ENCODE measurements at regions not wholly inside any gene's neighbourhood (a gene's known extent, or its start where the extent isn't known, plus 50 kb on each side); places are given as distances from the start of the nearest gene placed in this dataset.

DNA sequence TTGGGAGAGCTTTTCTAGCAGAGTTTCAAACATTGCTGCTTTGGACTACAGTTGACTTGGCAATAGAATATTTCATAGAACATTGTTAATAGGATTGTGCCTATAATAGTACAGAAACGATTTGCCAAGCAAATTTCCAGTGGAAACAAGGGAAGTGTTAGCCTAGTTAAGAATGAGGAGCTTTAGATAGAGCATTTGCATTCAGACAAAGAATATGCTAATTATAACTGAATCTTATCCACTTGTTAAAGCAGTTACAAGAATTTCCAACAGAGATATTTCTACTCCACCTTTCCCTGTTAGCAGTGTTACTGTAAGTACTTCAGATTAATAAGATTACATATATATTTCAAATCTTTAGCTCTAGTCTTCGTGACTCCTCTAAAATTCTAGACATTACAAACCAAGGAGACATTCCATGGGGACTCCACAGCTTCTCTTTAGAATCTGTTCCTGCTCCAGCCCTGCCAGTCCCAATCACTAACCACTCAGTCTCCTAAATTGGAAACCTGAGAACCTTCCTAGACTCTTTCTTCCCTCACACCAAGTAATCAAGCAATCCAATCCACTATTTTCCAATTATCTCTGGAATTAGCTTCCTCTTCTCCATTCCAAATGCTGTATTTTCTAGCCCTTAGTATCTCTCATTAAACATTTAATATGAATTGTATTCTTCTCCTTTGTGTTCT, 141.8 kb upstream of the PBX1 start:
- Histone ChIP-seq H3K4me3 (ENCODE audit: low read length) (no peak overlapping the region), H3K36me3 (ENCODE audit: insufficient read depth, low read length) (no peaks in the 10 kb centered on the region), H3K9me2 (ENCODE audit: insufficient read depth, low read length) (no peaks in the 10 kb centered on the region), H3K9ac (ENCODE audit: low read length) (no peak overlapping the region), H4K20me1 (ENCODE audit: insufficient read depth) (no peaks in the 10 kb centered on the region), H3K9me3 (ENCODE audit: low read length) (no peaks in the 10 kb centered on the region), H3K27me3 (ENCODE audit: insufficient read depth, low read depth, low read length) (no peaks in the 10 kb centered on the region), H2AFZ (ENCODE audit: low read depth, low read length) (no peak overlapping the region), H3K79me2 (replicated peaks; ENCODE audit: insufficient read depth, low read length) (no peaks in the 10 kb centered on the region), H3K4me2 (ENCODE audit: low read length) (no peak overlapping the region), H3F3A (ENCODE audit: insufficient read depth, low read length, poor library complexity, severe bottlenecking) (no peaks in the 10 kb centered on the region), H3K27ac (ENCODE audit: low read length) (no peak overlapping the region)
- TF ChIP-seq SMC3 (conservative IDR thresholded peaks at IDR 0.05; ENCODE audit: poor library complexity): no peak
- no peak for TF ChIP-seq MXI1 (conservative IDR thresholded peaks at IDR 0.05; ENCODE audit: poor library complexity, severe bottlenecking)
- TF ChIP-seq, protein P1, sequence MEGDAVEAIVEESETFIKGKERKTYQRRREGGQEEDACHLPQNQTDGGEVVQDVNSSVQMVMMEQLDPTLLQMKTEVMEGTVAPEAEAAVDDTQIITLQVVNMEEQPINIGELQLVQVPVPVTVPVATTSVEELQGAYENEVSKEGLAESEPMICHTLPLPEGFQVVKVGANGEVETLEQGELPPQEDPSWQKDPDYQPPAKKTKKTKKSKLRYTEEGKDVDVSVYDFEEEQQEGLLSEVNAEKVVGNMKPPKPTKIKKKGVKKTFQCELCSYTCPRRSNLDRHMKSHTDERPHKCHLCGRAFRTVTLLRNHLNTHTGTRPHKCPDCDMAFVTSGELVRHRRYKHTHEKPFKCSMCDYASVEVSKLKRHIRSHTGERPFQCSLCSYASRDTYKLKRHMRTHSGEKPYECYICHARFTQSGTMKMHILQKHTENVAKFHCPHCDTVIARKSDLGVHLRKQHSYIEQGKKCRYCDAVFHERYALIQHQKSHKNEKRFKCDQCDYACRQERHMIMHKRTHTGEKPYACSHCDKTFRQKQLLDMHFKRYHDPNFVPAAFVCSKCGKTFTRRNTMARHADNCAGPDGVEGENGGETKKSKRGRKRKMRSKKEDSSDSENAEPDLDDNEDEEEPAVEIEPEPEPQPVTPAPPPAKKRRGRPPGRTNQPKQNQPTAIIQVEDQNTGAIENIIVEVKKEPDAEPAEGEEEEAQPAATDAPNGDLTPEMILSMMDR (IDR thresholded peaks at IDR 0.05; ENCODE audit: poor library complexity, severe bottlenecking): no peak
- no peak for TF ChIP-seq RAD21 (conservative IDR thresholded peaks at IDR 0.05)
- TF ChIP-seq TAF1 (IDR thresholded peaks at IDR 0.05; ENCODE audit: low read depth): no peak
- no peak for TF ChIP-seq EP300 (conservative IDR thresholded peaks at IDR 0.05; ENCODE audit: poor library complexity, severe bottlenecking)
- TF ChIP-seq, protein P2, sequence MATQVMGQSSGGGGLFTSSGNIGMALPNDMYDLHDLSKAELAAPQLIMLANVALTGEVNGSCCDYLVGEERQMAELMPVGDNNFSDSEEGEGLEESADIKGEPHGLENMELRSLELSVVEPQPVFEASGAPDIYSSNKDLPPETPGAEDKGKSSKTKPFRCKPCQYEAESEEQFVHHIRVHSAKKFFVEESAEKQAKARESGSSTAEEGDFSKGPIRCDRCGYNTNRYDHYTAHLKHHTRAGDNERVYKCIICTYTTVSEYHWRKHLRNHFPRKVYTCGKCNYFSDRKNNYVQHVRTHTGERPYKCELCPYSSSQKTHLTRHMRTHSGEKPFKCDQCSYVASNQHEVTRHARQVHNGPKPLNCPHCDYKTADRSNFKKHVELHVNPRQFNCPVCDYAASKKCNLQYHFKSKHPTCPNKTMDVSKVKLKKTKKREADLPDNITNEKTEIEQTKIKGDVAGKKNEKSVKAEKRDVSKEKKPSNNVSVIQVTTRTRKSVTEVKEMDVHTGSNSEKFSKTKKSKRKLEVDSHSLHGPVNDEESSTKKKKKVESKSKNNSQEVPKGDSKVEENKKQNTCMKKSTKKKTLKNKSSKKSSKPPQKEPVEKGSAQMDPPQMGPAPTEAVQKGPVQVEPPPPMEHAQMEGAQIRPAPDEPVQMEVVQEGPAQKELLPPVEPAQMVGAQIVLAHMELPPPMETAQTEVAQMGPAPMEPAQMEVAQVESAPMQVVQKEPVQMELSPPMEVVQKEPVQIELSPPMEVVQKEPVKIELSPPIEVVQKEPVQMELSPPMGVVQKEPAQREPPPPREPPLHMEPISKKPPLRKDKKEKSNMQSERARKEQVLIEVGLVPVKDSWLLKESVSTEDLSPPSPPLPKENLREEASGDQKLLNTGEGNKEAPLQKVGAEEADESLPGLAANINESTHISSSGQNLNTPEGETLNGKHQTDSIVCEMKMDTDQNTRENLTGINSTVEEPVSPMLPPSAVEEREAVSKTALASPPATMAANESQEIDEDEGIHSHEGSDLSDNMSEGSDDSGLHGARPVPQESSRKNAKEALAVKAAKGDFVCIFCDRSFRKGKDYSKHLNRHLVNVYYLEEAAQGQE (IDR thresholded peaks at IDR 0.05; ENCODE audit: borderline replicate concordance): no peak
- no peak for TF ChIP-seq EZH2 (IDR thresholded peaks at IDR 0.05; ENCODE audit: borderline replicate concordance, insufficient read depth, low read length, poor library complexity, severe bottlenecking)
- no peak for TF ChIP-seq POLR2AphosphoS5 (IDR thresholded peaks at IDR 0.05)

DNA sequence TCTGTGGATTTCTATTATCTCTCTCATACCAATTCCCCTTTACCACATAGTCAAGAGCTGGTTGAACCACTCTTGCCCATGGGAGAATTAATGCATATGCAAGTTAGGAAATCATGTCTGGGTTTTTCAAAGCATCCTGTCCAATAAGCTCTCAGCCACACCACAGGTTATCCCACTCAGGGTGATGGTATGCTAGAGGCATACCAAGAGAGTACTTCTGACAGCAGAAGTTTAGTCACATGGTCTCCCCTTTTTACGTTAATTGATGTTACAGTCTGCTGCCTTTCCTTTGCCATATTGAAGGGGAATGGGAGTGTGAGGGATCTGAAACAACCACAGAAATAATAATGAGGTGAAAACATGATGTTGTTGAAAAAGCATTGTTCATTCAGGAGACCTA, 135.8 kb upstream of the PBX1 start:
- no peak overlapping the region for H3K4me2 ChIP-seq (ENCODE audit: low read length)

More for the DNA sequence above, 135.8 kb upstream of the PBX1 start:
- H3K4me3 ChIP-seq (ENCODE audit: low read length): no peak overlapping the region
- H3K9ac ChIP-seq (ENCODE audit: low read length): no peak overlapping the region
- H3F3A ChIP-seq (ENCODE audit: insufficient read depth, low read length, poor library complexity, severe bottlenecking): no peaks in the 10 kb centered on the region
- no peak overlapping the region for H2AFZ ChIP-seq (ENCODE audit: low read depth, low read length)
- H4K20me1 ChIP-seq (ENCODE audit: insufficient read depth): no peaks in the 10 kb centered on the region
- H3K9me3 ChIP-seq (ENCODE audit: low read length): no peaks in the 10 kb centered on the region
- no peaks in the 10 kb centered on the region for H3K9me2 ChIP-seq (ENCODE audit: insufficient read depth, low read length)
- no peaks in the 10 kb centered on the region for H3K27me3 ChIP-seq (ENCODE audit: insufficient read depth, low read depth, low read length)
- H3K27ac ChIP-seq (ENCODE audit: low read length): no peak overlapping the region
- H3K79me2 ChIP-seq (replicated peaks; ENCODE audit: insufficient read depth, low read length): no peaks in the 10 kb centered on the region
- H3K36me3 ChIP-seq (ENCODE audit: insufficient read depth, low read length): no peaks in the 10 kb centered on the region
- no peak for TF ChIP-seq EP300 (conservative IDR thresholded peaks at IDR 0.05; ENCODE audit: poor library complexity, severe bottlenecking)
- no peak for TF ChIP-seq EZH2 (IDR thresholded peaks at IDR 0.05; ENCODE audit: borderline replicate concordance, insufficient read depth, low read length, poor library complexity, severe bottlenecking)
- no peak for TF ChIP-seq TAF1 (IDR thresholded peaks at IDR 0.05; ENCODE audit: low read depth)
- TF ChIP-seq, protein P2 (IDR thresholded peaks at IDR 0.05; ENCODE audit: borderline replicate concordance): no peak
- TF ChIP-seq SMC3 (conservative IDR thresholded peaks at IDR 0.05; ENCODE audit: poor library complexity): no peak
- TF ChIP-seq RAD21 (conservative IDR thresholded peaks at IDR 0.05): no peak
- TF ChIP-seq POLR2AphosphoS5 (IDR thresholded peaks at IDR 0.05): no peak
- TF ChIP-seq, protein P1 (IDR thresholded peaks at IDR 0.05; ENCODE audit: poor library complexity, severe bottlenecking): no peak
- no peak for TF ChIP-seq MXI1 (conservative IDR thresholded peaks at IDR 0.05; ENCODE audit: poor library complexity, severe bottlenecking)

Data from neural cell (in vitro differentiated cells).